ENCODE measurements at regions not wholly inside any gene's neighbourhood (a gene's known extent, or its start where the extent isn't known, plus 50 kb on each side); places are given as distances from the start of the nearest gene placed in this dataset.

GRCh38 chr7:106450716-106451115 is 165.9 kb upstream of the NAMPT start:
- no peak for TF ChIP-seq POLR2A (IDR thresholded peaks at IDR 0.05; ENCODE audit: low read length)
- no peak for TF ChIP-seq GATA1 (IDR thresholded peaks at IDR 0.05; ENCODE audit: low read depth, low read length)

Measured in erythroblast (primary cell).